ENCODE measurements at regions not wholly inside any gene's neighbourhood (a gene's known extent, or its start where the extent isn't known, plus 50 kb on each side); places are given as distances from the start of the nearest gene placed in this dataset.

- no peak for TF ChIP-seq EGR1 (IDR thresholded peaks at IDR 0.05; ENCODE audit: borderline replicate concordance, low read depth, low read length)
- no peak for TF ChIP-seq BRCA1 (IDR thresholded peaks at IDR 0.05; ENCODE audit: low read depth, low read length)
- no peak for TF ChIP-seq SIRT6 (IDR thresholded peaks at IDR 0.05; ENCODE audit: low read length)
- no peak for TF ChIP-seq SP1 (IDR thresholded peaks at IDR 0.05; ENCODE audit: low read depth, low read length)
Measured at GRCh38 chr6:96450770-96451130, 70.9 kb upstream of the UFL1 start (continued).
